ENCODE measurements at regions not wholly inside any gene's neighbourhood (a gene's known extent, or its start where the extent isn't known, plus 50 kb on each side); places are given as distances from the start of the nearest gene placed in this dataset.

- no peak overlapping the region for H2BK15ac ChIP-seq (ENCODE audit: low read length)
- no peak overlapping the region for H3K4me3 ChIP-seq (ENCODE audit: low read length in 2 of 2)
- no peak overlapping the region for H3K14ac ChIP-seq (ENCODE audit: low read length)
- no peak overlapping the region for H4K91ac ChIP-seq (ENCODE audit: low read depth, low read length, poor library complexity)
- no peak for DNase-seq (ENCODE audit: low spot score)
- H2AK5ac ChIP-seq (ENCODE audit: low read depth, low read length), result no peak overlapping the region
- H3K27ac ChIP-seq (replicated peaks; ENCODE audit: low read length), result no peak overlapping the region
- no peaks in the 10 kb centered on the region for H3K36me3 ChIP-seq (replicated peaks in 1 of 2; ENCODE audit: control insufficient read depth in 2 of 2, insufficient read depth in 2 of 2, low read length in 2 of 2)
- no peak overlapping the region for H3K4ac ChIP-seq (ENCODE audit: low read length)
- no CpG with 5 or more reads among the region's 3 CpGs for WGBS, 2 donors (ENCODE audit: extremely low coverage in 2 of 2, insufficient read length in 2 of 2, insufficient replicate concordance in 1 of 2)
- H3K23ac ChIP-seq (ENCODE audit: low read depth, low read length, poor library complexity), result no peak overlapping the region
- H3K18ac ChIP-seq (ENCODE audit: low read length), result no peak overlapping the region
- H4K8ac ChIP-seq (ENCODE audit: low read depth, low read length), result no peak overlapping the region
- no peak overlapping the region for H2AFZ ChIP-seq (ENCODE audit: low read length)
- H3K4me1 ChIP-seq (ENCODE audit: control insufficient read depth in 2 of 2, insufficient read depth in 1 of 2, low read depth in 1 of 2, low read length in 2 of 2), result peaks cover 1 to 2% of the 10 kb centered on the region in 2 donors
- H3K27me3 ChIP-seq (ENCODE audit: control insufficient read depth in 3 of 3, insufficient read depth in 3 of 3, low read depth in 1 of 3, low read length in 3 of 3), result no peaks in the 10 kb centered on the region
- H3K9me3 ChIP-seq (replicated peaks in 1 of 2; ENCODE audit: control insufficient read depth in 2 of 2, insufficient read depth in 1 of 2, low read depth in 1 of 2, low read length in 2 of 2), result no peaks in the 10 kb centered on the region
- no peak overlapping the region for H2BK120ac ChIP-seq (ENCODE audit: low read depth, low read length)
- no peak overlapping the region for H2BK12ac ChIP-seq (ENCODE audit: low read length)
- no peak overlapping the region for H3K4me2 ChIP-seq (ENCODE audit: insufficient read depth, low read length, poor library complexity, severe bottlenecking)
- H3K9ac ChIP-seq (ENCODE audit: low read depth, low read length, poor library complexity), result no peak overlapping the region
- no peak overlapping the region for H2BK5ac ChIP-seq (ENCODE audit: low read length)
- H3K79me1 ChIP-seq (ENCODE audit: low read depth, low read length), result no peaks in the 10 kb centered on the region
Observed at GRCh38 chr12:82593143-82593542, 93.6 kb upstream of the TMTC2 start.

- Histone ChIP-seq H3K18ac (ENCODE audit: low read length) (no peak overlapping the region), H2BK5ac (ENCODE audit: low read length) (no peak overlapping the region), H2AFZ (ENCODE audit: low read length) (peak overlapping the region; percentile 24), H3K36me3 (replicated peaks in 1 of 2; ENCODE audit: control insufficient read depth in 2 of 2, insufficient read depth in 2 of 2, low read length in 2 of 2) (no peaks in the 10 kb centered on the region), H3K4me3 (ENCODE audit: low read length in 2 of 2) (no peak overlapping the region), H3K27ac (replicated peaks; ENCODE audit: low read length) (no peak overlapping the region), H3K14ac (ENCODE audit: low read length) (no peak overlapping the region), H3K23ac (ENCODE audit: low read depth, low read length, poor library complexity) (no peak overlapping the region), H3K9me3 (replicated peaks in 1 of 2; ENCODE audit: control insufficient read depth in 2 of 2, insufficient read depth in 1 of 2, low read depth in 1 of 2, low read length in 2 of 2) (no peaks in the 10 kb centered on the region), H2BK120ac (ENCODE audit: low read depth, low read length) (no peak overlapping the region), H3K4ac (ENCODE audit: low read length) (no peak overlapping the region), H2AK5ac (ENCODE audit: low read depth, low read length) (no peak overlapping the region), H2BK15ac (ENCODE audit: low read length) (no peak overlapping the region), H2BK12ac (ENCODE audit: low read length) (no peak overlapping the region), H3K4me2 (ENCODE audit: insufficient read depth, low read length, poor library complexity, severe bottlenecking) (no peak overlapping the region), H3K27me3 (ENCODE audit: control insufficient read depth in 3 of 3, insufficient read depth in 3 of 3, low read depth in 1 of 3, low read length in 3 of 3) (no peaks in the 10 kb centered on the region), H3K9ac (ENCODE audit: low read depth, low read length, poor library complexity) (no peak overlapping the region), H3K4me1 (ENCODE audit: control insufficient read depth in 2 of 2, insufficient read depth in 1 of 2, low read depth in 1 of 2, low read length in 2 of 2) (peaks cover 1 to 2% of the 10 kb centered on the region in 2 donors), H3K79me1 (ENCODE audit: low read depth, low read length) (no peaks in the 10 kb centered on the region), H4K8ac (ENCODE audit: low read depth, low read length) (no peak overlapping the region), H4K91ac (ENCODE audit: low read depth, low read length, poor library complexity) (no peak overlapping the region)
- peak; percentile 4 for DNase-seq (ENCODE audit: low spot score)
- no CpG with 5 or more reads among the region's 1 CpG for WGBS, 2 donors (ENCODE audit: extremely low coverage in 2 of 2, insufficient read length in 2 of 2, insufficient replicate concordance in 1 of 2)
Observed at GRCh38 chr12:82593901-82594396, 92.8 kb upstream of the TMTC2 start.

- H3K27me3 ChIP-seq (ENCODE audit: control insufficient read depth in 3 of 3, insufficient read depth in 3 of 3, low read depth in 1 of 3, low read length in 3 of 3), result no peaks in the 10 kb centered on the region
- H2BK5ac ChIP-seq (ENCODE audit: low read length), result no peak overlapping the region
- H3K4ac ChIP-seq (ENCODE audit: low read length), result no peak overlapping the region
- H3K9ac ChIP-seq (ENCODE audit: low read depth, low read length, poor library complexity), result no peak overlapping the region
- H4K91ac ChIP-seq (ENCODE audit: low read depth, low read length, poor library complexity), result no peak overlapping the region
- no peak overlapping the region for H4K8ac ChIP-seq (ENCODE audit: low read depth, low read length)
- no peak overlapping the region for H3K18ac ChIP-seq (ENCODE audit: low read length)
- no peak overlapping the region for H2BK12ac ChIP-seq (ENCODE audit: low read length)
- H3K4me2 ChIP-seq (ENCODE audit: insufficient read depth, low read length, poor library complexity, severe bottlenecking), result no peak overlapping the region
- no peaks in the 10 kb centered on the region for H3K79me1 ChIP-seq (ENCODE audit: low read depth, low read length)
- no peaks in the 10 kb centered on the region for H3K36me3 ChIP-seq (replicated peaks in 1 of 2; ENCODE audit: control insufficient read depth in 2 of 2, insufficient read depth in 2 of 2, low read length in 2 of 2)
- DNase-seq (ENCODE audit: low spot score), result no peak
- no peak overlapping the region for H3K27ac ChIP-seq (replicated peaks; ENCODE audit: low read length)
- H3K4me3 ChIP-seq (ENCODE audit: low read length in 2 of 2), result no peak overlapping the region
- no peak overlapping the region for H3K23ac ChIP-seq (ENCODE audit: low read depth, low read length, poor library complexity)
- H3K14ac ChIP-seq (ENCODE audit: low read length), result no peak overlapping the region
- H2BK15ac ChIP-seq (ENCODE audit: low read length), result no peak overlapping the region
- no peaks in the 10 kb centered on the region for H3K9me3 ChIP-seq (replicated peaks in 1 of 2; ENCODE audit: control insufficient read depth in 2 of 2, insufficient read depth in 1 of 2, low read depth in 1 of 2, low read length in 2 of 2)
- H2AFZ ChIP-seq (ENCODE audit: low read length), result no peak overlapping the region
- H3K4me1 ChIP-seq (ENCODE audit: control insufficient read depth in 2 of 2, insufficient read depth in 1 of 2, low read depth in 1 of 2, low read length in 2 of 2), result peaks cover 1 to 2% of the 10 kb centered on the region in 2 donors
- H2BK120ac ChIP-seq (ENCODE audit: low read depth, low read length), result no peak overlapping the region
- H2AK5ac ChIP-seq (ENCODE audit: low read depth, low read length), result no peak overlapping the region
Observed at GRCh38 chr12:82595941-82596340, 90.8 kb upstream of the TMTC2 start.

GRCh38 chr12:82596483-82596882 lies 90.2 kb upstream of the TMTC2 start:
- Histone ChIP-seq H3K4ac (ENCODE audit: low read length) (no peak overlapping the region), H3K27me3 (ENCODE audit: control insufficient read depth in 3 of 3, insufficient read depth in 3 of 3, low read depth in 1 of 3, low read length in 3 of 3) (no peaks in the 10 kb centered on the region), H3K79me1 (ENCODE audit: low read depth, low read length) (no peaks in the 10 kb centered on the region), H3K14ac (ENCODE audit: low read length) (no peak overlapping the region), H2BK120ac (ENCODE audit: low read depth, low read length) (no peak overlapping the region), H3K23ac (ENCODE audit: low read depth, low read length, poor library complexity) (no peak overlapping the region), H4K8ac (ENCODE audit: low read depth, low read length) (no peak overlapping the region), H3K18ac (ENCODE audit: low read length) (no peak overlapping the region), H3K27ac (replicated peaks; ENCODE audit: low read length) (no peak overlapping the region), H3K4me2 (ENCODE audit: insufficient read depth, low read length, poor library complexity, severe bottlenecking) (no peak overlapping the region), H2BK5ac (ENCODE audit: low read length) (no peak overlapping the region), H2AFZ (ENCODE audit: low read length) (no peak overlapping the region), H3K4me1 (ENCODE audit: control insufficient read depth in 2 of 2, insufficient read depth in 1 of 2, low read depth in 1 of 2, low read length in 2 of 2) (peaks cover 1 to 2% of the 10 kb centered on the region in 2 donors), H3K9me3 (replicated peaks in 1 of 2; ENCODE audit: control insufficient read depth in 2 of 2, insufficient read depth in 1 of 2, low read depth in 1 of 2, low read length in 2 of 2) (no peaks in the 10 kb centered on the region), H4K91ac (ENCODE audit: low read depth, low read length, poor library complexity) (no peak overlapping the region), H2AK5ac (ENCODE audit: low read depth, low read length) (no peak overlapping the region), H3K9ac (ENCODE audit: low read depth, low read length, poor library complexity) (no peak overlapping the region), H3K36me3 (replicated peaks in 1 of 2; ENCODE audit: control insufficient read depth in 2 of 2, insufficient read depth in 2 of 2, low read length in 2 of 2) (no peaks in the 10 kb centered on the region), H2BK15ac (ENCODE audit: low read length) (no peak overlapping the region), H3K4me3 (ENCODE audit: low read length in 2 of 2) (no peak overlapping the region), H2BK12ac (ENCODE audit: low read length) (no peak overlapping the region)
- DNase-seq (ENCODE audit: low spot score), result no peak
- no CpG with 5 or more reads among the region's 1 CpG for WGBS, 2 donors (ENCODE audit: extremely low coverage in 2 of 2, insufficient read length in 2 of 2, insufficient replicate concordance in 1 of 2)

Data from neuronal stem cell (in vitro differentiated cells).